GM23338 (cell line): ENCODE measurements at regions not wholly inside any gene's neighbourhood (a gene's known extent, or its start where the extent isn't known, plus 50 kb on each side); places are given as distances from the start of the nearest gene placed in this dataset.

Experiments used
- ATAC-seq: fragments of 200-7000 bp; cut with Tn5 transposase; 3 replicates; pipeline ENCODE4 v1.9.1; 2020
- DNase-seq: peaks from one replicate; pipeline ENCODE4 v3.0.0-alpha.2; 2015; ENCODE audit warnings: low spot score
- H2AFZ ChIP-seq: fragments of 200-600 bp; sonication (generic); 2 replicates; pipeline ENCODE4 v1.8.0; 2016; ENCODE audit warnings: antibody characterized with exemption, mild to moderate bottlenecking, moderate library complexity
- H3F3A ChIP-seq: fragments of 200-600 bp; sonication (generic); replicated peaks from 2 replicates; pipeline ENCODE4 v1.8.0; 2017; ENCODE audit warnings: antibody characterized with exemption, mixed run types, low read depth
- H3K27ac ChIP-seq: fragments of 200-600 bp; sonication (generic); 2 replicates; pipeline ENCODE4 v1.6.1; 2016; ENCODE audit warnings: low read depth
- H3K27me3 ChIP-seq: fragments of 200-600 bp; sonication (generic); 2 replicates; pipeline ENCODE4 v1.8.0; 2016; ENCODE audit warnings: mild to moderate bottlenecking, mixed run types, moderate library complexity; ENCODE audit not compliant: insufficient read depth
- H3K36me3 ChIP-seq: fragments of 200-600 bp; sonication (generic); 2 replicates; pipeline ENCODE4 v1.8.0; 2016; ENCODE audit warnings: mild to moderate bottlenecking; ENCODE audit not compliant: insufficient read depth
- H3K4me1 ChIP-seq: fragments of 200-600 bp; sonication (generic); 2 replicates; pipeline ENCODE4 v1.8.0; 2016; ENCODE audit warnings: mild to moderate bottlenecking, moderate library complexity; ENCODE audit not compliant: insufficient read depth
- H3K4me2 ChIP-seq: fragments of 200-600 bp; sonication (generic); 2 replicates; pipeline ENCODE4 v1.7.1; 2017; ENCODE audit warnings: mixed run types
- H3K4me3 ChIP-seq: fragments of 200-600 bp; sonication (generic); 2 replicates; pipeline ENCODE4 v1.6.1; 2016; ENCODE audit warnings: mixed run types
- H3K79me2 ChIP-seq: fragments of 200-600 bp; sonication (generic); replicated peaks from 2 replicates; pipeline ENCODE4 v1.8.0; 2017; ENCODE audit warnings: mild to moderate bottlenecking; ENCODE audit not compliant: insufficient read depth
- H3K9me2 ChIP-seq: fragments of 200-600 bp; sonication (generic); 2 replicates; pipeline ENCODE4 v1.8.0; 2017; ENCODE audit not compliant: insufficient read depth
- H4K20me1 ChIP-seq: fragments of 200-600 bp; sonication (generic); replicated peaks from 2 replicates; pipeline ENCODE4 v1.8.0; 2017; ENCODE audit warnings: mild to moderate bottlenecking; ENCODE audit not compliant: insufficient read depth
- H3K27ac Mint-ChIP-seq: 2 replicates; pipeline ENCODE4 v1.8.0; 2020; ENCODE audit warnings: inconsistent platforms, mild to moderate bottlenecking, moderate library complexity, mixed read lengths
- H3K27me3 Mint-ChIP-seq: 3 replicates; pipeline ENCODE4 v1.8.0; 2022; ENCODE audit warnings: low read depth, mild to moderate bottlenecking, moderate library complexity, mixed read lengths, inconsistent platforms; ENCODE audit not compliant: insufficient read depth, poor library complexity
- H3K36me3 Mint-ChIP-seq: 3 replicates; pipeline ENCODE4 v1.8.0; 2021; ENCODE audit warnings: low read depth, mild to moderate bottlenecking, inconsistent platforms, moderate library complexity, mixed read lengths
- H3K4me1 Mint-ChIP-seq: 3 replicates; pipeline ENCODE4 v1.8.0; 2020; ENCODE audit warnings: mild to moderate bottlenecking, inconsistent platforms, mixed read lengths
- H3K4me3 Mint-ChIP-seq: 3 replicates; pipeline ENCODE4 v1.8.0; 2021; ENCODE audit warnings: moderate library complexity, mild to moderate bottlenecking, inconsistent platforms, mixed read lengths
- H3K9me3 Mint-ChIP-seq: 3 replicates; pipeline ENCODE4 v1.8.0; 2020; ENCODE audit warnings: moderate library complexity, mild to moderate bottlenecking, inconsistent platforms, mixed read lengths
- EZH2 ChIP-seq: fragments of 200-600 bp; sonication (generic); IDR thresholded peaks from one replicate; pipeline ENCODE4 v1.8.0; 2017; ENCODE audit warnings: antibody characterized with exemption, mild to moderate bottlenecking, low read depth; ENCODE audit not compliant: unreplicated experiment
- JUNB ChIP-seq: IDR thresholded peaks from one replicate; pipeline ENCODE4 v1.6.1; 2016; ENCODE audit warnings: antibody characterized with exemption; ENCODE audit not compliant: unreplicated experiment
- NANOG ChIP-seq: IDR thresholded peaks from 2 replicates; pipeline ENCODE4 v1.6.1; 2016; ENCODE audit warnings: antibody characterized with exemption, borderline replicate concordance
- STAT1 ChIP-seq: IDR thresholded peaks from one replicate; pipeline ENCODE4 v1.6.1; 2016; ENCODE audit warnings: antibody characterized with exemption; ENCODE audit not compliant: unreplicated experiment
- ZNF114 ChIP-seq: fragments of 250-450 bp; sonication (Bioruptor Pico); IDR thresholded peaks from 2 replicates; pipeline ENCODE4 v1.5.0; 2020; ENCODE audit warnings: mild to moderate bottlenecking, moderate library complexity
- TF ChIP-seq, protein P1 (sequence below): IDR thresholded peaks from one replicate; pipeline ENCODE4 v1.6.1; 2018; ENCODE audit warnings: antibody characterized with exemption; ENCODE audit not compliant: unreplicated experiment
- TF ChIP-seq, protein P2 (sequence below): fragments of 250-450 bp; sonication (Bioruptor Pico); IDR thresholded peaks from 2 replicates; pipeline ENCODE4 v1.5.0; 2020; ENCODE audit warnings: mild to moderate bottlenecking, moderate library complexity
- TF ChIP-seq, protein P3 (sequence below): IDR thresholded peaks from 2 replicates; pipeline ENCODE4 v1.6.1; 2016; ENCODE audit warnings: antibody characterized with exemption

DNA sequence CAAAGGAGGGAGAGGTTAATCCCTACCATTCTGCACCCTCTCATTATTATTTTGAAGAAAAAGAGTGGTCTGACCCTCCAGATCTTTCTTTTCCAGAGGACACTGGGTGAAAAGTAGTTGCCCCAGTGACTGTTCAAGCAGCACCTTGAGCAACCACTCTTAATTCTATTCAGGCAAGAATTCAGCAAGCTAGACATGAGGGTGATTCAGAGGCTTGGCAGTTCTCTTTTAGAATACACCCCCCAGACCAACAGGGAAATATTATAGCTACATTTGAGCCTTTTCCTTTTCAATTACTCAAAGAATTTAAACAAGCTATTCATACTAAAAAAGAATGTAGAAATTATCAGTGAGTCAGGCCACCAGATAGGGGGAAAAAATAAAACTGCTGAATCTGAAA lies 178.3 kb downstream of the MRPS30 start (continued):
- TF ChIP-seq, protein P1, sequence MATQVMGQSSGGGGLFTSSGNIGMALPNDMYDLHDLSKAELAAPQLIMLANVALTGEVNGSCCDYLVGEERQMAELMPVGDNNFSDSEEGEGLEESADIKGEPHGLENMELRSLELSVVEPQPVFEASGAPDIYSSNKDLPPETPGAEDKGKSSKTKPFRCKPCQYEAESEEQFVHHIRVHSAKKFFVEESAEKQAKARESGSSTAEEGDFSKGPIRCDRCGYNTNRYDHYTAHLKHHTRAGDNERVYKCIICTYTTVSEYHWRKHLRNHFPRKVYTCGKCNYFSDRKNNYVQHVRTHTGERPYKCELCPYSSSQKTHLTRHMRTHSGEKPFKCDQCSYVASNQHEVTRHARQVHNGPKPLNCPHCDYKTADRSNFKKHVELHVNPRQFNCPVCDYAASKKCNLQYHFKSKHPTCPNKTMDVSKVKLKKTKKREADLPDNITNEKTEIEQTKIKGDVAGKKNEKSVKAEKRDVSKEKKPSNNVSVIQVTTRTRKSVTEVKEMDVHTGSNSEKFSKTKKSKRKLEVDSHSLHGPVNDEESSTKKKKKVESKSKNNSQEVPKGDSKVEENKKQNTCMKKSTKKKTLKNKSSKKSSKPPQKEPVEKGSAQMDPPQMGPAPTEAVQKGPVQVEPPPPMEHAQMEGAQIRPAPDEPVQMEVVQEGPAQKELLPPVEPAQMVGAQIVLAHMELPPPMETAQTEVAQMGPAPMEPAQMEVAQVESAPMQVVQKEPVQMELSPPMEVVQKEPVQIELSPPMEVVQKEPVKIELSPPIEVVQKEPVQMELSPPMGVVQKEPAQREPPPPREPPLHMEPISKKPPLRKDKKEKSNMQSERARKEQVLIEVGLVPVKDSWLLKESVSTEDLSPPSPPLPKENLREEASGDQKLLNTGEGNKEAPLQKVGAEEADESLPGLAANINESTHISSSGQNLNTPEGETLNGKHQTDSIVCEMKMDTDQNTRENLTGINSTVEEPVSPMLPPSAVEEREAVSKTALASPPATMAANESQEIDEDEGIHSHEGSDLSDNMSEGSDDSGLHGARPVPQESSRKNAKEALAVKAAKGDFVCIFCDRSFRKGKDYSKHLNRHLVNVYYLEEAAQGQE: no peak
- no peak for TF ChIP-seq STAT1
- TF ChIP-seq EZH2: no peak
- TF ChIP-seq, protein P2, sequence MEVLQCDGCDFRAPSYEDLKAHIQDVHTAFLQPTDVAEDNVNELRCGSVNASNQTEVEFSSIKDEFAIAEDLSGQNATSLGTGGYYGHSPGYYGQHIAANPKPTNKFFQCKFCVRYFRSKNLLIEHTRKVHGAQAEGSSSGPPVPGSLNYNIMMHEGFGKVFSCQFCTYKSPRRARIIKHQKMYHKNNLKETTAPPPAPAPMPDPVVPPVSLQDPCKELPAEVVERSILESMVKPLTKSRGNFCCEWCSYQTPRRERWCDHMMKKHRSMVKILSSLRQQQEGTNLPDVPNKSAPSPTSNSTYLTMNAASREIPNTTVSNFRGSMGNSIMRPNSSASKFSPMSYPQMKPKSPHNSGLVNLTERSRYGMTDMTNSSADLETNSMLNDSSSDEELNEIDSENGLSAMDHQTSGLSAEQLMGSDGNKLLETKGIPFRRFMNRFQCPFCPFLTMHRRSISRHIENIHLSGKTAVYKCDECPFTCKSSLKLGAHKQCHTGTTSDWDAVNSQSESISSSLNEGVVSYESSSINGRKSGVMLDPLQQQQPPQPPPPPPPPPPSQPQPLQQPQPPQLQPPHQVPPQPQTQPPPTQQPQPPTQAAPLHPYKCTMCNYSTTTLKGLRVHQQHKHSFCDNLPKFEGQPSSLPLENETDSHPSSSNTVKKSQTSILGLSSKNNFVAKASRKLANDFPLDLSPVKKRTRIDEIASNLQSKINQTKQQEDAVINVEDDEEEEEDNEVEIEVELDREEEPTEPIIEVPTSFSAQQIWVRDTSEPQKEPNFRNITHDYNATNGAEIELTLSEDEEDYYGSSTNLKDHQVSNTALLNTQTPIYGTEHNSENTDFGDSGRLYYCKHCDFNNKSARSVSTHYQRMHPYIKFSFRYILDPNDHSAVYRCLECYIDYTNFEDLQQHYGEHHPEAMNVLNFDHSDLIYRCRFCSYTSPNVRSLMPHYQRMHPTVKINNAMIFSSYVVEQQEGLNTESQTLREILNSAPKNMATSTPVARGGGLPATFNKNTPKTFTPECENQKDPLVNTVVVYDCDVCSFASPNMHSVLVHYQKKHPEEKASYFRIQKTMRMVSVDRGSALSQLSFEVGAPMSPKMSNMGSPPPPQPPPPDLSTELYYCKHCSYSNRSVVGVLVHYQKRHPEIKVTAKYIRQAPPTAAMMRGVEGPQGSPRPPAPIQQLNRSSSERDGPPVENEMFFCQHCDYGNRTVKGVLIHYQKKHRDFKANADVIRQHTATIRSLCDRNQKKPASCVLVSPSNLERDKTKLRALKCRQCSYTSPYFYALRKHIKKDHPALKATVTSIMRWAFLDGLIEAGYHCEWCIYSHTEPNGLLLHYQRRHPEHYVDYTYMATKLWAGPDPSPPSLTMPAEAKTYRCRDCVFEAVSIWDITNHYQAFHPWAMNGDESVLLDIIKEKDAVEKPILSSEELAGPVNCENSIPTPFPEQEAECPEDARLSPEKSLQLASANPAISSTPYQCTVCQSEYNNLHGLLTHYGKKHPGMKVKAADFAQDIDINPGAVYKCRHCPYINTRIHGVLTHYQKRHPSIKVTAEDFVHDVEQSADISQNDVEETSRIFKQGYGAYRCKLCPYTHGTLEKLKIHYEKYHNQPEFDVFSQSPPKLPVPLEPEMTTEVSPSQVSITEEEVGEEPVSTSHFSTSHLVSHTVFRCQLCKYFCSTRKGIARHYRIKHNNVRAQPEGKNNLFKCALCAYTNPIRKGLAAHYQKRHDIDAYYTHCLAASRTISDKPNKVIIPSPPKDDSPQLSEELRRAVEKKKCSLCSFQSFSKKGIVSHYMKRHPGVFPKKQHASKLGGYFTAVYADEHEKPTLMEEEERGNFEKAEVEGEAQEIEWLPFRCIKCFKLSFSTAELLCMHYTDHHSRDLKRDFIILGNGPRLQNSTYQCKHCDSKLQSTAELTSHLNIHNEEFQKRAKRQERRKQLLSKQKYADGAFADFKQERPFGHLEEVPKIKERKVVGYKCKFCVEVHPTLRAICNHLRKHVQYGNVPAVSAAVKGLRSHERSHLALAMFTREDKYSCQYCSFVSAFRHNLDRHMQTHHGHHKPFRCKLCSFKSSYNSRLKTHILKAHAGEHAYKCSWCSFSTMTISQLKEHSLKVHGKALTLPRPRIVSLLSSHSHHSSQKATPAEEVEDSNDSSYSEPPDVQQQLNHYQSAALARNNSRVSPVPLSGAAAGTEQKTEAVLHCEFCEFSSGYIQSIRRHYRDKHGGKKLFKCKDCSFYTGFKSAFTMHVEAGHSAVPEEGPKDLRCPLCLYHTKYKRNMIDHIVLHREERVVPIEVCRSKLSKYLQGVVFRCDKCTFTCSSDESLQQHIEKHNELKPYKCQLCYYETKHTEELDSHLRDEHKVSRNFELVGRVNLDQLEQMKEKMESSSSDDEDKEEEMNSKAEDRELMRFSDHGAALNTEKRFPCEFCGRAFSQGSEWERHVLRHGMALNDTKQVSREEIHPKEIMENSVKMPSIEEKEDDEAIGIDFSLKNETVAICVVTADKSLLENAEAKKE (CRISPR knock-in tag): no peak
- no peak for TF ChIP-seq ZNF114

GRCh38 chr5:44991693-44992092 lies 182.9 kb downstream of the MRPS30 start:
- Mint-ChIP-seq H3K27me3 (no peaks in the 10 kb centered on the region), H3K4me1 (no peaks in the 10 kb centered on the region), H3K4me3 (no peak overlapping the region), H3K9me3 (peaks cover 47% of the 10 kb centered on the region), H3K27ac (no peak overlapping the region), H3K36me3 (peaks cover 23% of the 10 kb centered on the region)
- Histone ChIP-seq H3K4me2 (no peak overlapping the region), H3K27me3 (no peaks in the 10 kb centered on the region), H3K79me2 (no peaks in the 10 kb centered on the region), H3K4me3 (no peak overlapping the region), H3K27ac (no peak overlapping the region), H3K4me1 (no peaks in the 10 kb centered on the region), H3K36me3 (peaks cover 12% of the 10 kb centered on the region), H2AFZ (0 out of 2 replicates have a peak overlapping the region, but pooled peaks have one; percentile 4), H4K20me1 (no peaks in the 10 kb centered on the region), H3K9me2 (no peaks in the 10 kb centered on the region), H3F3A (no peaks in the 10 kb centered on the region)
- DNase-seq: no peak
- ATAC-seq: no peak
- no peak for TF ChIP-seq ZNF114
- TF ChIP-seq JUNB: no peak
- TF ChIP-seq NANOG: no peak
- no peak for TF ChIP-seq EZH2
- TF ChIP-seq, protein P3, sequence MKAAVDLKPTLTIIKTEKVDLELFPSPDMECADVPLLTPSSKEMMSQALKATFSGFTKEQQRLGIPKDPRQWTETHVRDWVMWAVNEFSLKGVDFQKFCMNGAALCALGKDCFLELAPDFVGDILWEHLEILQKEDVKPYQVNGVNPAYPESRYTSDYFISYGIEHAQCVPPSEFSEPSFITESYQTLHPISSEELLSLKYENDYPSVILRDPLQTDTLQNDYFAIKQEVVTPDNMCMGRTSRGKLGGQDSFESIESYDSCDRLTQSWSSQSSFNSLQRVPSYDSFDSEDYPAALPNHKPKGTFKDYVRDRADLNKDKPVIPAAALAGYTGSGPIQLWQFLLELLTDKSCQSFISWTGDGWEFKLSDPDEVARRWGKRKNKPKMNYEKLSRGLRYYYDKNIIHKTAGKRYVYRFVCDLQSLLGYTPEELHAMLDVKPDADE: no peak
- TF ChIP-seq STAT1: no peak
